GM23338 (cell line): ENCODE measurements at regions not wholly inside any gene's neighbourhood (a gene's known extent, or its start where the extent isn't known, plus 50 kb on each side); places are given as distances from the start of the nearest gene placed in this dataset.

Source experiments
- EZH2phosphoT487 ChIP-seq: fragments of 200-600 bp; sonication (generic); IDR thresholded peaks from one replicate; pipeline ENCODE4 v1.8.1; 2018; ENCODE audit warnings: antibody characterized with exemption; ENCODE audit not compliant: unreplicated experiment
- NANOG ChIP-seq: IDR thresholded peaks from 2 replicates; pipeline ENCODE4 v1.6.1; 2016; ENCODE audit warnings: antibody characterized with exemption, borderline replicate concordance
- POLR2AphosphoS5 ChIP-seq: IDR thresholded peaks from 2 replicates; pipeline ENCODE4 v1.6.1; 2016; ENCODE audit warnings: antibody characterized with exemption, low read depth
- STAT1 ChIP-seq: IDR thresholded peaks from one replicate; pipeline ENCODE4 v1.6.1; 2016; ENCODE audit warnings: antibody characterized with exemption; ENCODE audit not compliant: unreplicated experiment
- ZNF114 ChIP-seq: fragments of 250-450 bp; sonication (Bioruptor Pico); IDR thresholded peaks from 2 replicates; pipeline ENCODE4 v1.5.0; 2020; ENCODE audit warnings: mild to moderate bottlenecking, moderate library complexity
- TF ChIP-seq, protein P1 (sequence below), 2 experiments: fragments of 200-600 bp in 1 of 2; sonication (generic) in 1 of 2; conservative IDR thresholded peaks; 2 replicates each; pipeline versions ENCODE4 v1.5.1 to v1.6.1; 2016 to 2017; ENCODE audit warnings: antibody characterized with exemption in 2 of 2, low read depth in 2 of 2, mild to moderate bottlenecking in 2 of 2, moderate library complexity in 1 of 2
- TF ChIP-seq, protein P2 (sequence below): IDR thresholded peaks from one replicate; pipeline ENCODE4 v1.6.1; 2018; ENCODE audit warnings: antibody characterized with exemption; ENCODE audit not compliant: unreplicated experiment
- TF ChIP-seq, protein P3 (sequence below): IDR thresholded peaks from 2 replicates; pipeline ENCODE4 v1.6.1; 2016; ENCODE audit warnings: antibody characterized with exemption

DNA sequence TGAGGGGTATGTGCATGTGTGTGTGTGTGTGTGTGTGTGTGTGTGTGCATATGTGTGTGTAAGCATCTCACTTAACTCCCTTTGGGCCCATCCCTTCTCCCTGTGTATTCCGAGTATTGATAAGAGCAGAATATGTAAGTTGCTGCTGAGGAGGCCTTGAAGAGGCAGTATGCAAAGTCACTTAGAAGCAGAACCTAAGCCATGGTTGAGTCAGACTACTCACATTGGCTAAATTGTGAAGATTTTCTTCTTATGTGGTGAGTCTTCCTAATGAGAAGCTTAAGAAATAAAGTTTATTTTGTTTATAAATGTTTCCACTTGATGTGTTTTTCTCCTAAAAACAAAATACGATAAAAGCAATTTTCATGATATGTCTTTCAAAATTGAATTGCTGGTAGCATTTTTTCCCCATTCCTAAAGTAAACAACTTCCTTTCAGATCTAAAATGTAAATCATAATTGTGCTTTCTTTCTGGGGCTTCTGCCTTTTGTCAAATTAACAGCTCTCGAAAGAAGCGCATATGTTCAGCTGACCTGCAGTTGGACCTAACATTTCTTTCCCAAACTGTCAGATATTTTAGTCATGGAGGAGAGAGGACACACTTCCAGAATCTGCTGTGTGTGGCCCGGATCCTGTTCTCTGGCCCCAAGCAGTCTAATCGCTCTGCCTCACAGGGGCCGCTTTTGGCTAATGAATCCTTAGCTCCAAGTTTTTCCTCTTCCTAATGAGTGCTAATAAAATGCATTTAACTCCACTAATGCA is 284.0 kb downstream of the DUSP10 start:
- TF ChIP-seq NANOG = no peak
- TF ChIP-seq, protein P1, sequence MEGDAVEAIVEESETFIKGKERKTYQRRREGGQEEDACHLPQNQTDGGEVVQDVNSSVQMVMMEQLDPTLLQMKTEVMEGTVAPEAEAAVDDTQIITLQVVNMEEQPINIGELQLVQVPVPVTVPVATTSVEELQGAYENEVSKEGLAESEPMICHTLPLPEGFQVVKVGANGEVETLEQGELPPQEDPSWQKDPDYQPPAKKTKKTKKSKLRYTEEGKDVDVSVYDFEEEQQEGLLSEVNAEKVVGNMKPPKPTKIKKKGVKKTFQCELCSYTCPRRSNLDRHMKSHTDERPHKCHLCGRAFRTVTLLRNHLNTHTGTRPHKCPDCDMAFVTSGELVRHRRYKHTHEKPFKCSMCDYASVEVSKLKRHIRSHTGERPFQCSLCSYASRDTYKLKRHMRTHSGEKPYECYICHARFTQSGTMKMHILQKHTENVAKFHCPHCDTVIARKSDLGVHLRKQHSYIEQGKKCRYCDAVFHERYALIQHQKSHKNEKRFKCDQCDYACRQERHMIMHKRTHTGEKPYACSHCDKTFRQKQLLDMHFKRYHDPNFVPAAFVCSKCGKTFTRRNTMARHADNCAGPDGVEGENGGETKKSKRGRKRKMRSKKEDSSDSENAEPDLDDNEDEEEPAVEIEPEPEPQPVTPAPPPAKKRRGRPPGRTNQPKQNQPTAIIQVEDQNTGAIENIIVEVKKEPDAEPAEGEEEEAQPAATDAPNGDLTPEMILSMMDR (conservative IDR thresholded peaks at IDR 0.05; ENCODE audit: low read depth in 2 of 2) = no peak
- TF ChIP-seq POLR2AphosphoS5 = no peak
- no peak for TF ChIP-seq STAT1
- no peak for TF ChIP-seq EZH2phosphoT487
- TF ChIP-seq, protein P2, sequence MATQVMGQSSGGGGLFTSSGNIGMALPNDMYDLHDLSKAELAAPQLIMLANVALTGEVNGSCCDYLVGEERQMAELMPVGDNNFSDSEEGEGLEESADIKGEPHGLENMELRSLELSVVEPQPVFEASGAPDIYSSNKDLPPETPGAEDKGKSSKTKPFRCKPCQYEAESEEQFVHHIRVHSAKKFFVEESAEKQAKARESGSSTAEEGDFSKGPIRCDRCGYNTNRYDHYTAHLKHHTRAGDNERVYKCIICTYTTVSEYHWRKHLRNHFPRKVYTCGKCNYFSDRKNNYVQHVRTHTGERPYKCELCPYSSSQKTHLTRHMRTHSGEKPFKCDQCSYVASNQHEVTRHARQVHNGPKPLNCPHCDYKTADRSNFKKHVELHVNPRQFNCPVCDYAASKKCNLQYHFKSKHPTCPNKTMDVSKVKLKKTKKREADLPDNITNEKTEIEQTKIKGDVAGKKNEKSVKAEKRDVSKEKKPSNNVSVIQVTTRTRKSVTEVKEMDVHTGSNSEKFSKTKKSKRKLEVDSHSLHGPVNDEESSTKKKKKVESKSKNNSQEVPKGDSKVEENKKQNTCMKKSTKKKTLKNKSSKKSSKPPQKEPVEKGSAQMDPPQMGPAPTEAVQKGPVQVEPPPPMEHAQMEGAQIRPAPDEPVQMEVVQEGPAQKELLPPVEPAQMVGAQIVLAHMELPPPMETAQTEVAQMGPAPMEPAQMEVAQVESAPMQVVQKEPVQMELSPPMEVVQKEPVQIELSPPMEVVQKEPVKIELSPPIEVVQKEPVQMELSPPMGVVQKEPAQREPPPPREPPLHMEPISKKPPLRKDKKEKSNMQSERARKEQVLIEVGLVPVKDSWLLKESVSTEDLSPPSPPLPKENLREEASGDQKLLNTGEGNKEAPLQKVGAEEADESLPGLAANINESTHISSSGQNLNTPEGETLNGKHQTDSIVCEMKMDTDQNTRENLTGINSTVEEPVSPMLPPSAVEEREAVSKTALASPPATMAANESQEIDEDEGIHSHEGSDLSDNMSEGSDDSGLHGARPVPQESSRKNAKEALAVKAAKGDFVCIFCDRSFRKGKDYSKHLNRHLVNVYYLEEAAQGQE = no peak
- TF ChIP-seq ZNF114 (CRISPR knock-in tag) = no peak
- TF ChIP-seq, protein P3, sequence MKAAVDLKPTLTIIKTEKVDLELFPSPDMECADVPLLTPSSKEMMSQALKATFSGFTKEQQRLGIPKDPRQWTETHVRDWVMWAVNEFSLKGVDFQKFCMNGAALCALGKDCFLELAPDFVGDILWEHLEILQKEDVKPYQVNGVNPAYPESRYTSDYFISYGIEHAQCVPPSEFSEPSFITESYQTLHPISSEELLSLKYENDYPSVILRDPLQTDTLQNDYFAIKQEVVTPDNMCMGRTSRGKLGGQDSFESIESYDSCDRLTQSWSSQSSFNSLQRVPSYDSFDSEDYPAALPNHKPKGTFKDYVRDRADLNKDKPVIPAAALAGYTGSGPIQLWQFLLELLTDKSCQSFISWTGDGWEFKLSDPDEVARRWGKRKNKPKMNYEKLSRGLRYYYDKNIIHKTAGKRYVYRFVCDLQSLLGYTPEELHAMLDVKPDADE = no peak
